GM12892 (cell line): ENCODE measurements at regions not wholly inside any gene's neighbourhood (a gene's known extent, or its start where the extent isn't known, plus 50 kb on each side); places are given as distances from the start of the nearest gene placed in this dataset.

Experiments
- POLR2A ChIP-seq: IDR thresholded peaks from 2 replicates; pipeline ENCODE4 v1.6.1; 2011; ENCODE audit warnings: low read depth, low read length, control low read depth
- TAF1 ChIP-seq: IDR thresholded peaks from 2 replicates; pipeline ENCODE4 v1.6.1; 2011; ENCODE audit warnings: low read depth, mild to moderate bottlenecking, control low read depth, low read length, borderline replicate concordance

GRCh38 chr11:116406042-116406441, 366.7 kb downstream of the BUD13 start:
- no peak for TF ChIP-seq TAF1
- TF ChIP-seq POLR2A: no peak
